ENCODE measurements at regions not wholly inside any gene's neighbourhood (a gene's known extent, or its start where the extent isn't known, plus 50 kb on each side); places are given as distances from the start of the nearest gene placed in this dataset.
A peak's percentile ranks its signal among the peaks of the same experiment; 100 is the strongest.

DNA sequence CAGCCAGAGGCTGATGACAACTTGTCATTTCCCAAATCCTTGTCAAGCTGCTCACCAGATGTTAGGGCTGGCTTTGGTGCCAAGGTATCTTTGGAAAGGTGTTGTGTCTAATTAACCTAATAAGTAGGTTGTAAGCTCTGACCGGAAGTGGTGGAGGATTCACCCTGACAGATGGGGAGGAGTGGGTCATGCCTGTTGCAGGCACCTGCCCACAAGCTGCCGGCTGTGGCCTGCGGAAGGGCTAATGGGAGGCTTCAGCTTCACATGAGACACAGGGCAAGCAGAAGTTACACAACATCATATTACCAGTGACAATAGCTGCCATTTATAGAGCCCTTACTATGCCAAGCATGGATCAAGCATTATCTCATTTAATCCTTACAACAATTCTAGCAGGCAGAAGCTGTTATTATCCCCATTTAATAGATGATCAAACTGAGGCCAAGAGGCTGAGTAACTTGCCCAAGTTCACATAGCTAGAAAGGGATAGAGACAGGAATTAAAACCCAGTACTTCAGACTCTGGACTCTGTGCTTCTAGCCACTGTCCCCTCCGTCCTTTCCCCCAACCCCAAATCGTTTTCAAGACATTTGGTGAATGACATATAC is 63.1 kb upstream of the DUSP5 start:
- no peak for DNase-seq (ENCODE audit: low read depth)

DNA sequence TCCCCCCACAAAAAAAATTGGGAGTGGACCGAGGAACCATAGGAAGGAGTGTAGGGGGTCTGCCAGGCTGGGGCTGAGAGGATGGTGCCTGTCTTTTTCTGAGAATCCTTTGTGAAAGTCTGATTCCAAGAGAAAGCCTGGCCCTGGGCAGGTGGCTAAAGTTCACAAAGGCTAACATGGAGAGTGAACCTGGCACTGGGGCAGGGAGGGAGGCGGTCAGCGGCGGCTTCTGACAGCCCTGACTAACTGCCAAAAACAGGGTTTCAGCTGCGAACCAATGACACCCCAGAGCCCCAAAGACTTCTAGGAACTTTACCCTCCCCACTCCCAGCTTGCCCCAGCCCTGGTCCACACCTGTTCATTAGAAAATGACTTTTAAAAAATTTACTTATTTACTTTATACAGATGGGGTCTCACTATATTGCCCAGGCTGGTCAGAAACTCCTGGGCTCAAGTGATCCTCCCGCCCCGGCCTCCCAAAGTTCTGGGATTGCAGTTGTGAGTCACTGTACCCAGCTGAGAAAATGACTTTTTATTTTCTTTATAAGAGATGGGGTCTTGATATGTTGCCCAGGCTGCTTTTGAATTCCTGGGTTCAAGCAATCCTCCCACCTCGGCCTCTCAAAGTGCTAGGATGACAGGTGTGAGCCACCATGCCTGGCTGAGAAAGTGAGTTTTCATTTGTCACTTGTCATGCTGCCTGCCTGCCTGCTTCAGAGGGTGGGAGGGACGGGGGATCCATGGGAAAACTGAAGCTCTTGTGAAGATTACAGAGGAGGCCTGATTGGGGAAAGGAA is 61.0 kb upstream of the DUSP5 start:
- no peak for DNase-seq (ENCODE audit: low read depth)

DNA sequence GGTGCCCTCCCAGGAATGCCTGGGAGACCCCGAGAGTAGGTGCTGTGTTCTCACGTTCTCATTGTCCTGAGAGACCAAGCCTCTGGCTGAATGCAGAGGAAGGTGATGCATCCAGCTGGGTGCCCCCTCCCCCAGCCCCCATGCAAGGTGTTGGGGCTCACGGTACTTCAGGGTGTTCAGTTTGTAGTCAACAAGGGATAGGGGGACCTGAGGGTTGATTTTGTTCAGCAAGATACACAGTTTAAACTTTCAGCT is 60.4 kb upstream of the DUSP5 start:
- no peak for DNase-seq (ENCODE audit: low read depth)

DNA sequence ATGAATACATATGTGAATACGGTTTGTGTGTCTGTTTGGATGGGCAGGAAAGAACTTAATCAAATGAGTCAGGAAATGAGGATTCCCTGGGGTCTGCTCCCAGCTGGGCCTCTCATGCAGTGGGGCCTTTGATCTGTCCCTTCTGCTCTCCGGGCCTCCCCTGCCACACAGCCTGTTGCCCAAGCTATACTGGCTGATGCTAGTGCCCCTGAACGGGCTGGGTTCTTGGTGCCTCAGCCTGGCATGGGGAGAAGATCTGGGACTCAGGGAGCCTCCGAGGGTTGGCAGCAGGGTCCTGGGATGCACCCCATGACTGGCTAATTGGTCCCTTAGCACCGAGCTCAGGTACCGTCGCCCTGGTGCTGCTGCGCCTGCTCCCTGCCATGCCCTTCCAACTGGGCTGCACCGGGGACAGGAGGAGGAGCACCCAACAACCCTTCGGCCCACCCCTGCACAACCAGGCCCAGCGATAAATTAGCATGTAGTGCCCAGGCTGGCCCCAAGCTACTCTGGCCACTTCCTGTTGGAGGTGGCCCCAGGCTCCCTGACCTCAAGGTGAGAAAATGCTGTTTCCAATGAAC is 59.9 kb upstream of the DUSP5 start:
- DNase-seq (ENCODE audit: low read depth) = no peak

DNA sequence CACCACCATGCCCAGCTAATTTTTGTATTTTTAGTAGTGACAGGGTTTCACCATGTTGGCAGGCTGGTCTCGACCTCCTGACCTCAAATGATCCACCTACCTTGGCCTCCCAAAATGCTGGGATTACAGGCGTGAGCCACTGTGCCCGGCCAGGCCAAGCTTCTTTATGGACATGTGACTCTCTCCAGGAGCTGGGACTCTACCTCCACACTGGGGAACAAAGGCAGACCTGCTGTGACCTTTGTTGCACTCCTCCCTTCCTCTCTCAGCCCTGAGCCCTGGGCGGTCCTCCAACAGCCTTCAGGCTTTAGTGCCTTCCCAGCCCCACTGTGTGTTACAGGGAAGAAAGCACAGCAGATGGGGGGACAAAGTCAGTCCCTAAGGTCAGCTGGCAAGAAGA is 55.0 kb upstream of the DUSP5 start:
- DNase-seq (ENCODE audit: low read depth) = no peak

DNA sequence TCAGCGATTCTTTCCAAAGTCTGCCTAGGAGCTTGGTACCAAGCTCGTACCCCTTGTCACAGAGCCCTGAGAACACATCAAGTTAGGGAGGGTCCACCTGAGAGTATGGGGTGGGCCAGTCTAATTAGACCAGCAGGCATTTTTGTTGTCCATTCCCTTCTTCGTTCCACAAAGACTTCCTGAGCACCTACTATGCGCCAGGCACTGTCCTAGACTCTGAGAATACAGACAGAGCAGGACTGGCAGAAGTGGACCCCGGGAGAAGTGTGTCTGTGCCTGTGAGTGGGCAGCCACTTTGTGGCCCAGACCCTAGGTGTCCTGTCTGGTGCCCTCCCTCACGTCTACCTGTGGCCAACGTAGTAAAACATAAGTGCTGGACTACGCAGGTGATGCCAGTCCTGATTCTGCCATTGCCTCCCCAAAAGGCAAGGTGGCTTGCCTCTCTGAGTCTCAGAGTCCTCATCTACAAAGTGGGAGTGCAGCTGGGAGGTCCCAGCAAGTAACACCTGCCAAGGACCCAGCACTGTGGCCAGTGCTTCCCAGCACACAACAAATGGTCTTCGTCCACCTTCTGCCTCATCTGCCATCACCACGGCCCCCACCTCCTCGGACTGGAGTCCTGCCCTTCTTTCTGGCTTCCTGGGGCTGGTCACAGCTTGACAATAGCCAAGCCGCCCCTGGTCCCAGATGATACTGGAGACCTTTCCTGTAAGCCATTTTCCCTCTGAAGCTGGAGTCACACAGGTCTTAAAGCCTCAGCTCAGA is 54.3 kb upstream of the DUSP5 start:
- DNase-seq (ENCODE audit: low read depth) = no peak

DNA sequence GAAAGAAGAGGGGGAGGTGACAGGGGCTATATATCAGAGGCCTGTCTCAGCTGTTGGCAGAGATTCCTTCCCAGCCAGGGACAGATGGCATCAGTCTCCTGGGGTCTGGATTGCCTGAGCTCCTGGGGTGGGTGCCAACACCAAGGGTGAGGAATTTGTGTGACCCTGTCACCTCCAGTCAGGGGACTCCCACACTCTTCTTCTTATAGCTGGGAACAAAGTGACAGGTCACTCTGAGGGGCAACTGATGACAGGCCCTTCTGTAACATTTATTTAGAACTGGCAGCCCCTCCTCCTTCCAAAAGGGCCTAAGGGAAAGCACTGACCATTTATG is 53.7 kb upstream of the DUSP5 start:
- DNase-seq (ENCODE audit: low read depth) = no peak

DNA sequence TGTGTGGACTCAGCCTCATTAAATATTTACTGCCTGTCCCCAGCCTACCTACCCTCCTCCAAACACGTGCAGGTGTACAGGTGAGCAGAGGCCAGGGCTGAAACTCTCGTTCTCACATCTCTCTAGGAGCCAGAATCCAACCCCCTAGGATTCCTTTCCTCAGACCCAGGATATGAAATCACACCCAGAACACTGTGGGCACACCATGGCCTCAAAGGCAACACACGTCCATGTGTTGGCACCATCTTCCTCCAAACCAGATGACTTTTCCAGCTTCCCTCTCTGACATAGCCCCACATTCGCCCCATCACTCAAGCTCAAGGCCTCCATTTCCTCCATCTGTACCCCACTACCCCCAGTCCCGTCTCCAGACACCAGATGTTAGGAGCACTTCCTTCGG is 51.8 kb upstream of the DUSP5 start:
- no peak for DNase-seq (ENCODE audit: low read depth)

DNA sequence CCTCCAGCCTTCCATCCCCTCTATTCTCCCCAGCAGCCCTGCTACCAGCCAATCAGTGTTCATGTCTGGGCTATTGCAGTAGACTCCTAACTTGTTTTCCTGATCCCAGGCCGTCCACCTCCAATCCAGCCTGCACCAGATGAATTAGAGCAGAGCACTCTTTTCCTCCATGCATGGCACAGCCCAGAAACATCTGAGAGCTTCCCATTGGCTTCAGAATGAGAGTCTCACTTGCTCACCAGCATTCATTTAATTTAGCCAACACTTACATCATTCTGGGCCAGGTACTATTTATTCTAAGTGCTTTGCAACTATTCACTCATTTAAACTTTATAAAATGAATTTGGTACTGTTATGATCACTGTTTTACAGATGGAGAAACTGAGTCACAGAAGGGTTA is 51.4 kb upstream of the DUSP5 start:
- DNase-seq (ENCODE audit: low read depth) = no peak

DNA sequence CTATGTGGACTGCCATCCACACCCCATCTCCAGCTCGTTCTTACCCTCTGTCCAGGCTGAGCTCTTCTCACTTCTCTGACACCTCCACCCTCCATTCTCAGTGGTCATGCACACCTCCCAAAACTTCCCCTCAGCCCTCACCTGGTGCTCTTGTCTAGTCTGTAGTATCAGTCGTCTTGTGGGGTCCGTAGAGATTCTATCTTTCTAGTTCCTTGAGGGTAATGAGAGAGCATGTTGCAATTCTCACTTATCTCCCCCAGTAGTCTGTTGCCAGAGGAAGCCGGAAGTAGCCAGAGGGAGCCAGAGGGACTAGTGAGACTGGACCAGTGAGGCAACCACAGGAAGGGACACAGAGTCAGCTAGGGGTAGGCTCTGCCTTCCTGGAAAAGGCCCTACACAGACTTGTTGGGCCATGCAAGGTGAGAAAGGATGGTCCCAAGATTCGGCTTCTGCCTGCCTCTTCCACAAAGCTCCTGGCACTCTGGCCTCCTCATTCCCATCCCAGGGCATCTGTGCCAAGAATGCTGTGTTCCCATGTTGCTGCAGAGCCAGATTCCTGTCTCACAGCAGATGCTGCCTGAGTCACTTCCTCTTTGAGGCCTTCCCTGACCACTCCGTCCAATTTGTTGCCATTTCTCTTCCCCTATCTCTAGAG is 50.6 kb upstream of the DUSP5 start:
- DNase-seq (ENCODE audit: low read depth) = peak; percentile 87

DNA sequence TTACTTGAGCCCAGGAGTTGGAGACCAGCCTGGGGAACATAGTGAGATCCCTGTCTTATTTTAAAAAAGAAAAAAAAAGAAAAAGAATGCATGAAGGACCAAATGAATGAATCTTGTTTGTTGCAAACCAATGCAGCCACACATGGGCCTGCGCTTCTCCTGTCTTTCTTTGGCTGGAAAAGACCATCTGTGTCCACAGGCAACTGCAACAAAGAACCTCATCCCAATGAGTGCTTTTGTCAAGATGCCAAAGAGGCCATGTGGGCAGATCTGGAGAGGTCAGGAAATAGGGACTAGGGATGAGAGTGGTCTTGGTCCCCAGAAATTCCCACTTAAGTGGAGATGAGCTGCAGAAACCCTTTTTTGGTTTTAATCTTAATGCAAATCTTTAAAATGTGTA is 49.8 kb upstream of the DUSP5 start:
- no peak for DNase-seq (ENCODE audit: low read depth)

Data from Daoy (cell line).